HEK293 (cell line): ENCODE measurements at regions not wholly inside any gene's neighbourhood (a gene's known extent, or its start where the extent isn't known, plus 50 kb on each side); places are given as distances from the start of the nearest gene placed in this dataset.

Experiments
- CTCF ChIA-PET: fragments of 350-600 bp; formaldehyde crosslinking; extraction: SDS; loops from one replicate; lab custom pipeline; 2021; ENCODE audit warnings: antibody characterized with exemption; lab: Yijun Ruan, JAX
- POLR2A ChIA-PET: fragments of 300-600 bp; formaldehyde crosslinking; extraction: SDS; loops from one replicate; lab custom pipeline; 2020; ENCODE audit warnings: antibody characterized with exemption, inconsistent platforms; lab: Yijun Ruan, JAX
- H3K27ac ChIP-seq: fragments of 200-500 bp; sonication (Bioruptor generic); 2 replicates; pipeline ENCODE4 v1.5.1; 2014; ENCODE audit warnings: low read depth, low read length, control low read depth, inconsistent platforms; ENCODE audit errors: extremely low read depth
- H3K36me3 ChIP-seq, 2 experiments: fragments of 200-500 bp in 1 of 2; sonication (Bioruptor generic) in 1 of 2; 1 replicate in 1 of 2; 2 replicates in 1 of 2; pipeline ENCODE4 v1.5.1; 2014 to 2017; ENCODE audit warnings: inconsistent platforms in 2 of 2, low read length in 2 of 2; ENCODE audit not compliant: control insufficient read depth in 2 of 2, insufficient read depth in 1 of 2
- H3K4me1 ChIP-seq: fragments of 200-500 bp; sonication (Bioruptor generic); 2 replicates; pipeline ENCODE4 v1.5.1; 2014; ENCODE audit warnings: mild to moderate bottlenecking, low read length, inconsistent platforms; ENCODE audit not compliant: control insufficient read depth, insufficient read depth
- H3K4me3 ChIP-seq: 2 replicates; pipeline ENCODE4 v1.5.1; 2011; ENCODE audit warnings: low read depth, mild to moderate bottlenecking, control low read depth, low read length, moderate library complexity
- H3K9me3 ChIP-seq: fragments of 200-500 bp; sonication (Bioruptor generic); 2 replicates; pipeline ENCODE4 v1.5.1; 2014; ENCODE audit warnings: low read depth, low read length, inconsistent platforms; ENCODE audit not compliant: control insufficient read depth, insufficient read depth
- CTCF ChIP-seq: fragments of 450-650 bp; formaldehyde crosslinking; IDR thresholded peaks from 2 replicates; pipeline ENCODE4 v1.5.1; 2016; ENCODE audit warnings: missing biosample characterization, missing genetic modification characterization
- GLIS1 ChIP-seq: fragments of 450-650 bp; formaldehyde crosslinking; IDR thresholded peaks from 2 replicates; pipeline ENCODE4 v1.5.1; 2016; ENCODE audit warnings: missing biosample characterization, missing genetic modification characterization
- HOXD13 ChIP-seq: sonication (generic); formaldehyde crosslinking; IDR thresholded peaks from 2 replicates; pipeline ENCODE4 v1.8.0; 2022; ENCODE audit warnings: missing genetic modification reagents, borderline replicate concordance
- INSM2 ChIP-seq: fragments of 450-650 bp; formaldehyde crosslinking; IDR thresholded peaks from 2 replicates; pipeline ENCODE4 v1.5.1; 2016; ENCODE audit warnings: missing biosample characterization, missing genetic modification characterization
- KLF8 ChIP-seq: fragments of 450-650 bp; formaldehyde crosslinking; IDR thresholded peaks from 2 replicates; pipeline ENCODE4 v1.5.1; 2016; ENCODE audit warnings: missing biosample characterization, missing genetic modification characterization
- MEIS1 ChIP-seq: sonication (generic); formaldehyde crosslinking; IDR thresholded peaks from 2 replicates; pipeline ENCODE4 v1.8.1; 2022; ENCODE audit warnings: missing genetic modification reagents, mild to moderate bottlenecking, borderline replicate concordance
- OVOL3 ChIP-seq: fragments of 450-650 bp; formaldehyde crosslinking; IDR thresholded peaks from 2 replicates; pipeline ENCODE4 v1.5.1; 2016; ENCODE audit warnings: missing biosample characterization, missing genetic modification characterization
- PRDM1 ChIP-seq: fragments of 450-650 bp; formaldehyde crosslinking; IDR thresholded peaks from 2 replicates; pipeline ENCODE4; 2016; ENCODE audit warnings: missing biosample characterization, missing genetic modification characterization
- ZBTB1 ChIP-seq: fragments of 450-650 bp; formaldehyde crosslinking; IDR thresholded peaks from 2 replicates; pipeline ENCODE4 v1.5.1; 2016; ENCODE audit warnings: missing biosample characterization, missing genetic modification characterization
- ZEB2 ChIP-seq: fragments of 450-650 bp; formaldehyde crosslinking; IDR thresholded peaks from 2 replicates; pipeline ENCODE4 v1.5.1; 2016; ENCODE audit warnings: missing biosample characterization, missing genetic modification characterization
- ZFP41 ChIP-seq: fragments of 450-650 bp; formaldehyde crosslinking; IDR thresholded peaks from 2 replicates; pipeline ENCODE4 v1.5.1; 2016; ENCODE audit warnings: missing biosample characterization, missing genetic modification characterization, borderline replicate concordance
- ZNF132 ChIP-seq: fragments of 450-650 bp; formaldehyde crosslinking; IDR thresholded peaks from 2 replicates; pipeline ENCODE4 v1.5.1; 2017; ENCODE audit warnings: missing biosample characterization, missing genetic modification characterization, borderline replicate concordance
- ZNF146 ChIP-seq: fragments of 450-650 bp; formaldehyde crosslinking; IDR thresholded peaks from 2 replicates; pipeline ENCODE4 v1.5.1; 2016; ENCODE audit warnings: missing biosample characterization, missing genetic modification characterization
- ZNF311 ChIP-seq: fragments of 450-650 bp; formaldehyde crosslinking; IDR thresholded peaks from 2 replicates; pipeline ENCODE4 v1.5.1; 2017; ENCODE audit warnings: missing biosample characterization, missing genetic modification characterization, borderline replicate concordance
- ZNF324 ChIP-seq: fragments of 450-650 bp; formaldehyde crosslinking; IDR thresholded peaks from 2 replicates; pipeline ENCODE4 v1.5.1; 2016; ENCODE audit warnings: missing biosample characterization, missing genetic modification characterization
- ZNF501 ChIP-seq: fragments of 450-650 bp; formaldehyde crosslinking; IDR thresholded peaks from 2 replicates; pipeline ENCODE4 v1.5.1; 2016; ENCODE audit warnings: missing biosample characterization, missing genetic modification characterization
- ZNF548 ChIP-seq: fragments of 450-650 bp; formaldehyde crosslinking; IDR thresholded peaks from 2 replicates; pipeline ENCODE4 v1.5.1; 2016; ENCODE audit warnings: missing biosample characterization, missing genetic modification characterization
- ZNF596 ChIP-seq: fragments of 450-650 bp; IDR thresholded peaks from 2 replicates; pipeline ENCODE4 v1.5.0; 2018; ENCODE audit warnings: missing biosample characterization, mild to moderate bottlenecking, missing genetic modification characterization, moderate library complexity
- ZNF623 ChIP-seq: fragments of 450-650 bp; formaldehyde crosslinking; IDR thresholded peaks from 2 replicates; pipeline ENCODE4 v1.5.1; 2016; ENCODE audit warnings: missing biosample characterization, missing genetic modification characterization
- ZNF747 ChIP-seq: fragments of 450-650 bp; formaldehyde crosslinking; IDR thresholded peaks from 2 replicates; pipeline ENCODE4 v1.5.1; 2016; ENCODE audit warnings: missing biosample characterization, missing genetic modification characterization
- ZNF76 ChIP-seq: fragments of 450-650 bp; formaldehyde crosslinking; IDR thresholded peaks from 2 replicates; pipeline ENCODE4; 2016; ENCODE audit warnings: low read depth, missing biosample characterization, missing genetic modification characterization, borderline replicate concordance
- ZNF791 ChIP-seq: fragments of 450-650 bp; formaldehyde crosslinking; IDR thresholded peaks from 2 replicates; pipeline ENCODE4 v1.5.1; 2016; ENCODE audit warnings: missing biosample characterization, missing genetic modification characterization
- ZSCAN30 ChIP-seq: fragments of 450-650 bp; IDR thresholded peaks from 2 replicates; pipeline ENCODE4 v1.5.1; 2018; ENCODE audit warnings: missing biosample characterization, mild to moderate bottlenecking, missing genetic modification characterization, moderate library complexity
- TF ChIP-seq, protein P1 (sequence below): fragments of 450-650 bp; formaldehyde crosslinking; IDR thresholded peaks from 2 replicates; pipeline ENCODE4 v1.5.1; 2016; ENCODE audit warnings: missing biosample characterization, missing genetic modification characterization
- TF ChIP-seq, protein P2 (sequence below): fragments of 450-650 bp; formaldehyde crosslinking; IDR thresholded peaks from 2 replicates; pipeline ENCODE4 v1.5.1; 2017; ENCODE audit warnings: missing biosample characterization, missing genetic modification characterization
- TF ChIP-seq, protein P3 (sequence below): fragments of 450-650 bp; formaldehyde crosslinking; IDR thresholded peaks from 2 replicates; pipeline ENCODE4 v1.5.1; 2016; ENCODE audit warnings: missing biosample characterization, missing genetic modification characterization

DNA sequence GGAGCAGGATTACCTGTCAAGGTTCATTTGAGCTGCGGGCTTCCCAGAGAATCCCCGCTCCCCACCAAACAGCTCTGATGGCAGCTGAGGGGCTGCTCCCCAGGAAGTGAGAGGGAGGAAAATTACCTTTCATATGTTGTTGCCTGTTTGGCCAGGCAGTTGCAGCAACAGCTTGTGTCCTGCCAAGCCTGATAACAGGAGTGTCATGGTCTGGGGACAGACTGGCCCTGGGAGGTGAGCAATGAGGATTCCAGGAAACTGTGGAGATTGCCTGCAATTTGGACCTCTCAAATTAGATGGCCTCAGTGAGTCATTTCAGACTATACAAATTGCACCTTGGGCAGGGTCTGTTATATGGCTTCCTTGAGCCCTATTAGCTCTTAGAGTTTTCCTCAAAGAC is 189.3 kb downstream of the PTPRU start (continued):
- TF ChIP-seq ZNF501 = no peak
- TF ChIP-seq PRDM1 (tag by site-specific recombination) = no peak
- TF ChIP-seq GLIS1 (tag by site-specific recombination) = no peak
- TF ChIP-seq ZNF596 = no peak
- TF ChIP-seq, all 188 proteins: peak for 0

GRCh38 chr1:29424266-29424665 is 187.9 kb downstream of the PTPRU start:
- Histone ChIP-seq H3K9me3 (no peaks in the 10 kb centered on the region), H3K36me3 (no peaks in the 10 kb centered on the region), H3K4me1 (no peaks in the 10 kb centered on the region), H3K27ac (no peak overlapping the region), H3K4me3 (no peak overlapping the region)
- ChIA-PET POLR2A (no interaction called here), CTCF (interaction anchor here (0.6 kb wide), 1 partner anchor 175 kb away, joined by 3 read pairs; no protein-coding TSS in a partner anchor)
- TF ChIP-seq ZNF76 (tag by site-specific recombination) (no peak), ZFP41 (tag by site-specific recombination) (no peak), ZNF311 (no peak), ZBTB1 (tag by site-specific recombination) (no peak), ZNF501 (no peak), ZSCAN30 (tag by site-specific recombination) (no peak), ZNF324 (tag by site-specific recombination) (no peak), ZNF623 (tag by site-specific recombination) (no peak), ZNF747 (tag by site-specific recombination) (no peak), CTCF (tag by site-specific recombination) (no peak), HOXD13 (CRISPR knock-in tag) (no peak), ZNF132 (tag by site-specific recombination) (no peak), ZNF548 (tag by site-specific recombination) (no peak)
- TF ChIP-seq, protein P1, sequence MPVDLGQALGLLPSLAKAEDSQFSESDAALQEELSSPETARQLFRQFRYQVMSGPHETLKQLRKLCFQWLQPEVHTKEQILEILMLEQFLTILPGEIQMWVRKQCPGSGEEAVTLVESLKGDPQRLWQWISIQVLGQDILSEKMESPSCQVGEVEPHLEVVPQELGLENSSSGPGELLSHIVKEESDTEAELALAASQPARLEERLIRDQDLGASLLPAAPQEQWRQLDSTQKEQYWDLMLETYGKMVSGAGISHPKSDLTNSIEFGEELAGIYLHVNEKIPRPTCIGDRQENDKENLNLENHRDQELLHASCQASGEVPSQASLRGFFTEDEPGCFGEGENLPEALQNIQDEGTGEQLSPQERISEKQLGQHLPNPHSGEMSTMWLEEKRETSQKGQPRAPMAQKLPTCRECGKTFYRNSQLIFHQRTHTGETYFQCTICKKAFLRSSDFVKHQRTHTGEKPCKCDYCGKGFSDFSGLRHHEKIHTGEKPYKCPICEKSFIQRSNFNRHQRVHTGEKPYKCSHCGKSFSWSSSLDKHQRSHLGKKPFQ (tag by site-specific recombination) = no peak
- TF ChIP-seq, protein P2, sequence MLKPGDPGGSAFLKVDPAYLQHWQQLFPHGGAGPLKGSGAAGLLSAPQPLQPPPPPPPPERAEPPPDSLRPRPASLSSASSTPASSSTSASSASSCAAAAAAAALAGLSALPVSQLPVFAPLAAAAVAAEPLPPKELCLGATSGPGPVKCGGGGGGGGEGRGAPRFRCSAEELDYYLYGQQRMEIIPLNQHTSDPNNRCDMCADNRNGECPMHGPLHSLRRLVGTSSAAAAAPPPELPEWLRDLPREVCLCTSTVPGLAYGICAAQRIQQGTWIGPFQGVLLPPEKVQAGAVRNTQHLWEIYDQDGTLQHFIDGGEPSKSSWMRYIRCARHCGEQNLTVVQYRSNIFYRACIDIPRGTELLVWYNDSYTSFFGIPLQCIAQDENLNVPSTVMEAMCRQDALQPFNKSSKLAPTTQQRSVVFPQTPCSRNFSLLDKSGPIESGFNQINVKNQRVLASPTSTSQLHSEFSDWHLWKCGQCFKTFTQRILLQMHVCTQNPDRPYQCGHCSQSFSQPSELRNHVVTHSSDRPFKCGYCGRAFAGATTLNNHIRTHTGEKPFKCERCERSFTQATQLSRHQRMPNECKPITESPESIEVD (tag by site-specific recombination) = no peak

DNA sequence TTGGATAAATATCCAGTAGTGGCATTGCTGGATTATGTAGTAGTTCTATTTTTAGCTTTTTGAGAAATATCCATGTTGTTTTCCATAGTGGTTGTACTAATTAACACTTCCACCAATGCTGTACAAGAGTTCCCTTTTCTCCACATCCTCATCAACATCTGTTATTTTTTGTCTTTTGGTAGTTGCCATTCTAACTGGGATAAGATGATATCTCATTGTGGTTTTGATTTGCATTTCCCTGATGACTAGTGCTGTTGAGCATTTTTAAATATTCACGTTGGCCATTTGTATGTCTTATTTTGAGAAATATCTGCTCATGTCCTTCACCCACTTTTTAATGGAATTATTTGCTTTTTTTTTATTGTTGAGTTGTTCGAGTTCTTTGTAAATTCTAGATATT is 183.9 kb downstream of the PTPRU start:
- H3K4me3 ChIP-seq = no peak overlapping the region
- no peaks in the 10 kb centered on the region for H3K36me3 ChIP-seq
- POLR2A ChIA-PET = no interaction called here
- no peak overlapping the region for H3K27ac ChIP-seq
- no peaks in the 10 kb centered on the region for H3K9me3 ChIP-seq
- CTCF ChIA-PET = interaction anchor here (0.7 kb wide), 1 partner anchor 331 kb away, joined by 3 read pairs; no protein-coding TSS in a partner anchor
- no peaks in the 10 kb centered on the region for H3K4me1 ChIP-seq
- no peak for TF ChIP-seq ZNF146 (tag by site-specific recombination)
- TF ChIP-seq, protein P3, sequence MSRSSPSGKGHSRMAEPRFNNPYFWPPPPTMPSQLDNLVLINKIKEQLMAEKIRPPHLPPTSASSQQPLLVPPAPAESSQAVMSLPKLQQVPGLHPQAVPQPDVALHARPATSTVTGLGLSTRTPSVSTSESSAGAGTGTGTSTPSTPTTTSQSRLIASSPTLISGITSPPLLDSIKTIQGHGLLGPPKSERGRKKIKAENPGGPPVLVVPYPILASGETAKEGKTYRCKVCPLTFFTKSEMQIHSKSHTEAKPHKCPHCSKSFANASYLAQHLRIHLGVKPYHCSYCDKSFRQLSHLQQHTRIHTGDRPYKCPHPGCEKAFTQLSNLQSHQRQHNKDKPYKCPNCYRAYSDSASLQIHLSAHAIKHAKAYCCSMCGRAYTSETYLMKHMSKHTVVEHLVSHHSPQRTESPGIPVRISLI (tag by site-specific recombination) = no peak
- no peak for TF ChIP-seq ZNF791 (tag by site-specific recombination)
- TF ChIP-seq ZNF747 (tag by site-specific recombination) = no peak
- no peak for TF ChIP-seq MEIS1 (CRISPR knock-in tag)
- no peak for TF ChIP-seq KLF8 (tag by site-specific recombination)
- no peak for TF ChIP-seq ZEB2 (tag by site-specific recombination)
- TF ChIP-seq INSM2 (tag by site-specific recombination) = no peak
- TF ChIP-seq OVOL3 (tag by site-specific recombination) = no peak
